Calu3 (cell line): ENCODE measurements at regions not wholly inside any gene's neighbourhood (a gene's known extent, or its start where the extent isn't known, plus 50 kb on each side); places are given as distances from the start of the nearest gene placed in this dataset.

ENCODE experiments used
- BruUV-seq: library from RNA; stranded (reverse); fragments of 400-500 nt; replicated peaks from 2 replicates; lab custom pipeline; 2021; lab: Mats Ljungman, UMichigan
- CTCF ChIA-PET: fragments of 300-600 bp; sonication (Branson Sonifier 250); formaldehyde crosslinking; loops from one replicate; lab custom pipeline; 2022; ENCODE audit warnings: antibody characterized with exemption; lab: Charles Lee
- DNase-seq: peaks from one replicate; pipeline ENCODE4 v3.0.0; 2022
- H3K27ac Mint-ChIP-seq: one replicate; pipeline ENCODE4 v1.8.0; 2022; ENCODE audit warnings: mixed read lengths; ENCODE audit not compliant: unreplicated experiment
- H3K27me3 Mint-ChIP-seq: one replicate; pipeline ENCODE4 v1.8.0; 2022; ENCODE audit warnings: mixed read lengths; ENCODE audit not compliant: unreplicated experiment
- H3K36me3 Mint-ChIP-seq: one replicate; pipeline ENCODE4 v1.8.0; 2022; ENCODE audit warnings: mild to moderate bottlenecking, moderate library complexity, mixed read lengths; ENCODE audit not compliant: insufficient read depth, unreplicated experiment
- H3K4me1 Mint-ChIP-seq: one replicate; pipeline ENCODE4 v1.8.0; 2022; ENCODE audit warnings: mild to moderate bottlenecking, low read depth, mixed read lengths; ENCODE audit not compliant: unreplicated experiment
- H3K4me3 Mint-ChIP-seq: one replicate; pipeline ENCODE4 v1.8.0; 2022; ENCODE audit warnings: mild to moderate bottlenecking, low read depth, moderate library complexity, mixed read lengths; ENCODE audit not compliant: unreplicated experiment
- H3K9me3 Mint-ChIP-seq: one replicate; pipeline ENCODE4 v1.8.0; 2022; ENCODE audit warnings: low read depth, mixed read lengths; ENCODE audit not compliant: unreplicated experiment
- CTCF ChIP-seq: fragments of 200-600 bp; IDR thresholded peaks from one replicate; pipeline ENCODE4 v1.8.0; 2022; ENCODE audit warnings: antibody characterized with exemption; ENCODE audit not compliant: unreplicated experiment
- intact Hi-C: fragments of 100-400 bp; cut with micrococcal nuclease; formaldehyde crosslinking; loops from one replicate; pipeline ENCODE4 v1.10.0; 2022; ENCODE audit not compliant: unreplicated experiment

- no TSS peak for BruUV-seq
- H3K9me3 Mint-ChIP-seq: peaks cover 4% of the 10 kb centered on the region
- no peak for DNase-seq
- no peak overlapping the region for H3K27ac Mint-ChIP-seq
- TF ChIP-seq CTCF: no peak
- CTCF ChIA-PET: no interaction called here
- no peaks in the 10 kb centered on the region for H3K36me3 Mint-ChIP-seq
- H3K27me3 Mint-ChIP-seq: no peaks in the 10 kb centered on the region
- H3K4me1 Mint-ChIP-seq: no peaks in the 10 kb centered on the region
- intact Hi-C loops: no loop called here
- H3K4me3 Mint-ChIP-seq: no peak overlapping the region
Observed at GRCh38 chr3:166186003-166186402, 348.8 kb upstream of the BCHE start.

DNA sequence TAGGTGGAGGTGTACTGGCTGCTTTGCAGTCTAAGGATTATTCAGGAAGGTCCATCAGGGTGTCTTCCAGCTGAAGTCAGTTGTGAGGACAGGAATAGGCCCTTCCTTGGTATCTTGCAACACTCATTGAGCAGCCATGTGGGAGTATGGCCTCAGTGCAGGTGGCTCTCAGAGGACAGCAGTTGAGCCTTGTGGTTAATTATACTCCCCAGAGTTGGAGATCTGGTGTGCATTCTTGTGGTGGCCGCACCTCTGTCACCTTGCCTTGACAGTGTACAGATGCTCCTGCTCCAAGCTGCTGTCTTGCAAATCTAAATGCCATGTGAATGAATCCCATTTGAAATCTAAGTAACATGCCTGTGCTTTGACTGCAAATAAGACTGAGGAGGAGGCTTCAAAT, 339.9 kb upstream of the BCHE start:
- Mint-ChIP-seq H3K27me3 (no peaks in the 10 kb centered on the region), H3K9me3 (peaks cover 2% of the 10 kb centered on the region), H3K36me3 (no peaks in the 10 kb centered on the region), H3K4me1 (no peaks in the 10 kb centered on the region), H3K27ac (no peak overlapping the region), H3K4me3 (no peak overlapping the region)
- intact Hi-C loops: no loop called here
- CTCF ChIA-PET: no interaction called here
- DNase-seq: no peak
- no peak for TF ChIP-seq CTCF
- no TSS peak for BruUV-seq

DNA sequence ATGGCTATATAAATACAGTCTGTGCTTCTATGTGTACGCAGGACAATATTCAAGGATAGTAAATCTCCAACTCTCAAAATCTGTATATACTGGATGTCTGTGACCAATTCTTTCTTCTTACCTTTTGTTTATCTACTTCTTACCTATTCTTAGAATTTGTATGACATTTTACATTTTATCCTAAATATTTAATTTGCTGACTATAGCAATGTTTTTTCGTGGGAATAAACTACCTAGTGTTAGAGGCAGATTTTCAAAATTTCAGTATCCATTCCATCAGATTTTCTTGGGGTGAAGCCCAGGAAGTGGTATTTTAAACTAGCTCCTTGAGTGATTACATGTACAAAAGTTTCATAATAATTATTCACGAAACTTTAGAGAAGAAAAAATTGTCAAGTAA, 334.5 kb upstream of the BCHE start:
- no peak overlapping the region for H3K27ac Mint-ChIP-seq
- no peak for DNase-seq
- no peaks in the 10 kb centered on the region for H3K36me3 Mint-ChIP-seq
- intact Hi-C loops: no loop called here
- H3K4me3 Mint-ChIP-seq: no peak overlapping the region
- no peaks in the 10 kb centered on the region for H3K4me1 Mint-ChIP-seq
- no peak for TF ChIP-seq CTCF
- H3K27me3 Mint-ChIP-seq: no peaks in the 10 kb centered on the region
- CTCF ChIA-PET: no interaction called here
- no TSS peak for BruUV-seq
- H3K9me3 Mint-ChIP-seq: peaks cover 2% of the 10 kb centered on the region

- no peaks in the 10 kb centered on the region for H3K27me3 Mint-ChIP-seq
- no peak overlapping the region for H3K4me3 Mint-ChIP-seq
- BruUV-seq: no TSS peak
- no peak for DNase-seq
- CTCF ChIA-PET: no interaction called here
- H3K9me3 Mint-ChIP-seq: peaks cover 2% of the 10 kb centered on the region
- no peak overlapping the region for H3K27ac Mint-ChIP-seq
- no peak for TF ChIP-seq CTCF
- intact Hi-C loops: no loop called here
- H3K36me3 Mint-ChIP-seq: no peaks in the 10 kb centered on the region
- no peaks in the 10 kb centered on the region for H3K4me1 Mint-ChIP-seq
Observed at GRCh38 chr3:166169681-166170080, 332.5 kb upstream of the BCHE start.
